Stimulated activated CD8-positive, alpha-beta memory T cell treated with anti-CD3 and anti-CD28 coated beads, Interleukin-15, amount 100 ng/mL, for 4 hours (primary cell): ENCODE measurements at regions not wholly inside any gene's neighbourhood (a gene's known extent, or its start where the extent isn't known, plus 50 kb on each side); places are given as distances from the start of the nearest gene placed in this dataset.
"Not testable (repeated sequence)": the region's sequence is repeated elsewhere in the genome, so short reads cannot be mapped to it uniquely, and the experiment has no call there.

ENCODE experiments used
- DNase-seq, 2 donors: peaks; one replicate each; pipeline ENCODE4 v3.0.0-alpha.2; 2020; ENCODE audit warnings: low read depth in 2 of 2

GRCh38 chr7:69116196-69116595 lies 482.1 kb upstream of the AUTS2 start:
- not testable (repeated sequence) for DNase-seq

GRCh38 chr7:69122953-69123352 lies 475.3 kb upstream of the AUTS2 start:
- DNase-seq = no peak

- no peak for DNase-seq
These were observed 471.3 kb upstream of the AUTS2 start for GRCh38 chr7:69126896-69127479.

- DNase-seq = no peak
These were observed 468.8 kb upstream of the AUTS2 start for GRCh38 chr7:69129524-69129923.

GRCh38 chr7:69129951-69130350 lies 468.3 kb upstream of the AUTS2 start:
- DNase-seq = no peak

GRCh38 chr7:69130396-69130795 lies 467.9 kb upstream of the AUTS2 start:
- no peak for DNase-seq

- no peak for DNase-seq
These were observed 464.0 kb upstream of the AUTS2 start for GRCh38 chr7:69134316-69134715.

- DNase-seq = no peak
These were observed 450.6 kb upstream of the AUTS2 start for GRCh38 chr7:69147631-69148030.

- no peak for DNase-seq
These were observed 448.2 kb upstream of the AUTS2 start for GRCh38 chr7:69149804-69150782.

GRCh38 chr7:69162326-69162725 lies 435.9 kb upstream of the AUTS2 start:
- no peak for DNase-seq

GRCh38 chr7:69162931-69163670 lies 435.2 kb upstream of the AUTS2 start:
- DNase-seq = no peak

- DNase-seq = no peak
These were observed 431.2 kb upstream of the AUTS2 start for GRCh38 chr7:69166979-69167516.

GRCh38 chr7:69169386-69169785 lies 428.9 kb upstream of the AUTS2 start:
- DNase-seq = no peak

- DNase-seq = no peak
These were observed 425.8 kb upstream of the AUTS2 start for GRCh38 chr7:69172357-69173077.

- DNase-seq = no peak
These were observed 424.9 kb upstream of the AUTS2 start for GRCh38 chr7:69173341-69173740.

GRCh38 chr7:69173846-69174245 lies 424.4 kb upstream of the AUTS2 start:
- DNase-seq = no peak

GRCh38 chr7:69176841-69177240 lies 421.4 kb upstream of the AUTS2 start:
- DNase-seq = no peak

GRCh38 chr7:69177461-69177861 lies 420.8 kb upstream of the AUTS2 start:
- DNase-seq = no peak

GRCh38 chr7:69177941-69178494 lies 420.3 kb upstream of the AUTS2 start:
- no peak for DNase-seq

GRCh38 chr7:69180662-69181061 lies 417.6 kb upstream of the AUTS2 start:
- no peak for DNase-seq
